NCI-H524 (cell line): ENCODE measurements at regions not wholly inside any gene's neighbourhood (a gene's known extent, or its start where the extent isn't known, plus 50 kb on each side); places are given as distances from the start of the nearest gene placed in this dataset.
"Not testable (repeated sequence)": the region's sequence is repeated elsewhere in the genome, so short reads cannot be mapped to it uniquely, and the experiment has no call there.

Experiments used
- DNase-seq, 2 experiments: peaks; one replicate each; lab custom pipeline; 2025; lab: John Stamatoyannopoulos, UW

- no peak for DNase-seq
Observed at GRCh38 chrX:113048480-113048879, 207.8 kb upstream of the AMOT start.

GRCh38 chrX:113033966-113034680 is 193.5 kb upstream of the AMOT start:
- no peak for DNase-seq

- peak; percentile 1 to 46 for DNase-seq
Observed at GRCh38 chrX:113019958-113020357, 179.3 kb upstream of the AMOT start.

GRCh38 chrX:113009837-113010236 is 169.2 kb upstream of the AMOT start:
- no peak for DNase-seq

GRCh38 chrX:113009029-113009428 is 168.4 kb upstream of the AMOT start:
- no peak for DNase-seq

GRCh38 chrX:113001836-113002235 is 161.2 kb upstream of the AMOT start:
- peak in 1 of 2 experiments; percentile 37 for DNase-seq

GRCh38 chrX:112997991-112998390 is 157.4 kb upstream of the AMOT start:
- no peak for DNase-seq

GRCh38 chrX:112991801-112992200 is 151.2 kb upstream of the AMOT start:
- no peak for DNase-seq

GRCh38 chrX:112979879-112980278 is 139.2 kb upstream of the AMOT start:
- DNase-seq = no peak

GRCh38 chrX:112968351-112969133 is 127.9 kb upstream of the AMOT start:
- no peak for DNase-seq

- DNase-seq = no peak
Observed at GRCh38 chrX:112967903-112968302, 127.3 kb upstream of the AMOT start.

GRCh38 chrX:112967341-112967740 is 126.7 kb upstream of the AMOT start:
- no peak for DNase-seq

GRCh38 chrX:112961981-112962380 is 121.3 kb upstream of the AMOT start:
- DNase-seq = no peak

GRCh38 chrX:112947981-112948615 is 107.5 kb upstream of the AMOT start:
- DNase-seq = no peak

- no peak for DNase-seq
Observed at GRCh38 chrX:112946227-112946626, 105.6 kb upstream of the AMOT start.

- DNase-seq = no peak
Observed at GRCh38 chrX:112945826-112946225, 105.2 kb upstream of the AMOT start.

GRCh38 chrX:112941209-112941837 is 100.7 kb upstream of the AMOT start:
- DNase-seq = no peak

GRCh38 chrX:112935029-112935428 is 94.4 kb upstream of the AMOT start:
- DNase-seq = peak in 1 of 2 experiments; percentile 28

GRCh38 chrX:112931900-112932299 is 91.3 kb upstream of the AMOT start:
- no peak for DNase-seq

GRCh38 chrX:112931478-112931877 is 90.8 kb upstream of the AMOT start:
- DNase-seq = no peak

GRCh38 chrX:112923381-112923780 is 82.8 kb upstream of the AMOT start:
- not testable (repeated sequence) for DNase-seq

GRCh38 chrX:112913807-112914206 is 73.2 kb upstream of the AMOT start:
- DNase-seq = peak in 1 of 2 experiments; percentile 5
